IPS DF 6.9 (cell line): ENCODE measurements at regions not wholly inside any gene's neighbourhood (a gene's known extent, or its start where the extent isn't known, plus 50 kb on each side); places are given as distances from the start of the nearest gene placed in this dataset.
"Not testable (repeated sequence)": the region's sequence is repeated elsewhere in the genome, so short reads cannot be mapped to it uniquely, and the experiment has no call there.

ENCODE experiments used
- DNase-seq: peaks from one replicate; pipeline ENCODE4 v3.0.0-alpha.2; 2013; ENCODE audit warnings: low read depth, low spot score
- H3K27ac ChIP-seq: one replicate; pipeline ENCODE4 v1.5.1; 2013; ENCODE audit warnings: low read length, control low read depth
- H3K27me3 ChIP-seq: 2 replicates; pipeline ENCODE4 v1.6.1; 2013; ENCODE audit warnings: mild to moderate bottlenecking, low read length; ENCODE audit not compliant: control insufficient read depth, insufficient read depth
- H3K36me3 ChIP-seq: 2 replicates; pipeline ENCODE4 v1.6.1; 2013; ENCODE audit warnings: low read length; ENCODE audit not compliant: control insufficient read depth, insufficient read depth
- H3K4me1 ChIP-seq: 2 replicates; pipeline ENCODE4 v1.6.1; 2013; ENCODE audit warnings: low read length; ENCODE audit not compliant: control insufficient read depth, insufficient read depth
- H3K4me3 ChIP-seq: 2 replicates; pipeline ENCODE4 v1.5.1; 2013; ENCODE audit warnings: mild to moderate bottlenecking, low read length
- H3K9me3 ChIP-seq: 2 replicates; pipeline ENCODE4 v1.6.1; 2013; ENCODE audit warnings: low read length, inconsistent platforms; ENCODE audit not compliant: control insufficient read depth, insufficient read depth
- WGBS: extraction: QIAGEN DNeasy Blood & Tissue Kit; methylation state at CpG from one replicate; pipeline ENCODE4 v1.1.7; 2013; ENCODE audit warnings: mixed read lengths, missing lambda C conversion rate; ENCODE audit not compliant: insufficient read length, insufficient coverage; 5-methylcytosine and 5-hydroxymethylcytosine counted together

GRCh38 chr11:70892889-70893288 is 359.5 kb downstream of the SHANK2 start:
- H3K27me3 ChIP-seq: no peaks in the 10 kb centered on the region
- DNase-seq: no peak
- WGBS: no CpG with 5 or more reads among the region's 5 CpGs

GRCh38 chr11:70894566-70895365 is 357.6 kb downstream of the SHANK2 start:
- Histone ChIP-seq H3K36me3 (no peaks in the 10 kb centered on the region; the same call in 1 of the 2 replicates), H3K4me1 (0 out of 2 replicates have a peak, but pooled peaks cover 1% of the 10 kb centered on the region), H3K27me3 (no peaks in the 10 kb centered on the region), H3K4me3 (no peak overlapping the region), H3K27ac (no peak overlapping the region), H3K9me3 (no peaks in the 10 kb centered on the region)
- no peak for DNase-seq
- WGBS: no CpG with 5 or more reads among the region's 20 CpGs

More at GRCh38 chr11:70892889-70893288, 359.5 kb downstream of the SHANK2 start:
- Histone ChIP-seq H3K27ac (no peak overlapping the region), H3K36me3 (no peaks in the 10 kb centered on the region; the same call in 1 of the 2 replicates), H3K4me3 (no peak overlapping the region), H3K4me1 (0 out of 2 replicates have a peak, but pooled peaks cover 1% of the 10 kb centered on the region), H3K9me3 (no peaks in the 10 kb centered on the region)

- no peak overlapping the region for H3K27ac ChIP-seq
- H3K27me3 ChIP-seq: no peaks in the 10 kb centered on the region
- H3K36me3 ChIP-seq: no peaks in the 10 kb centered on the region; the same call in 1 of the 2 replicates
- no CpG with 5 or more reads among the region's 11 CpGs for WGBS
- DNase-seq: no peak
- H3K4me3 ChIP-seq: no peak overlapping the region
- H3K4me1 ChIP-seq: 0 out of 2 replicates have a peak, but pooled peaks cover 1% of the 10 kb centered on the region
- no peaks in the 10 kb centered on the region for H3K9me3 ChIP-seq
Observed at GRCh38 chr11:70895366-70895670, 357.1 kb downstream of the SHANK2 start.

- no peaks in the 10 kb centered on the region for H3K27me3 ChIP-seq
- H3K9me3 ChIP-seq: no peaks in the 10 kb centered on the region
- no peaks in the 10 kb centered on the region for H3K4me1 ChIP-seq
- WGBS: no CpG with 5 or more reads among the region's 1 CpG
- DNase-seq: no peak
- H3K36me3 ChIP-seq: no peaks in the 10 kb centered on the region; the same call in 1 of the 2 replicates
- no peak overlapping the region for H3K4me3 ChIP-seq
- no peak overlapping the region for H3K27ac ChIP-seq
Observed at GRCh38 chr11:70897429-70897828, 354.9 kb downstream of the SHANK2 start.

GRCh38 chr11:70899616-70900015 is 352.8 kb downstream of the SHANK2 start:
- no peaks in the 10 kb centered on the region for H3K27me3 ChIP-seq
- no peaks in the 10 kb centered on the region for H3K9me3 ChIP-seq
- DNase-seq: no peak
- H3K4me1 ChIP-seq: no peaks in the 10 kb centered on the region
- no CpG with 5 or more reads among the region's 6 CpGs for WGBS
- H3K27ac ChIP-seq: no peak overlapping the region
- no peaks in the 10 kb centered on the region; the same call in 1 of the 2 replicates for H3K36me3 ChIP-seq
- no peak overlapping the region for H3K4me3 ChIP-seq

- whole genome bisulfite sequencing: no CpG with 5 or more reads among the region's 4 CpGs
- no peaks in the 10 kb centered on the region for H3K27me3 ChIP-seq
- no peak for DNase-seq
- H3K27ac ChIP-seq: no peak overlapping the region
- no peak overlapping the region for H3K4me3 ChIP-seq
- no peaks in the 10 kb centered on the region for H3K4me1 ChIP-seq
- H3K9me3 ChIP-seq: no peaks in the 10 kb centered on the region
- H3K36me3 ChIP-seq: no peaks in the 10 kb centered on the region
Observed at GRCh38 chr11:70900540-70900939, 351.8 kb downstream of the SHANK2 start.

- no CpG with 5 or more reads among the region's 15 CpGs for WGBS
- Histone ChIP-seq H3K27me3 (no peaks in the 10 kb centered on the region), H3K27ac (no peak overlapping the region), H3K9me3 (no peaks in the 10 kb centered on the region), H3K4me3 (no peak overlapping the region), H3K4me1 (no peaks in the 10 kb centered on the region), H3K36me3 (no peaks in the 10 kb centered on the region)
- DNase-seq: no peak
Observed at GRCh38 chr11:70901951-70902521, 350.3 kb downstream of the SHANK2 start.

GRCh38 chr11:70903229-70903628 is 349.1 kb downstream of the SHANK2 start:
- not testable (repeated sequence) for H3K27me3 ChIP-seq, H3K4me1 ChIP-seq, DNase-seq, H3K4me3 ChIP-seq, H3K36me3 ChIP-seq, H3K27ac ChIP-seq, H3K9me3 ChIP-seq
- WGBS: no CpG with 5 or more reads among the region's 8 CpGs

GRCh38 chr11:70906101-70906500 is 346.3 kb downstream of the SHANK2 start:
- no peaks in the 10 kb centered on the region for H3K9me3 ChIP-seq
- no peaks in the 10 kb centered on the region for H3K36me3 ChIP-seq
- H3K27me3 ChIP-seq: no peaks in the 10 kb centered on the region
- no peaks in the 10 kb centered on the region for H3K4me1 ChIP-seq
- H3K27ac ChIP-seq: no peak overlapping the region
- no CpG with 5 or more reads among the region's 12 CpGs for WGBS
- no peak for DNase-seq
- no peak overlapping the region for H3K4me3 ChIP-seq

- no CpG with 5 or more reads among the region's 9 CpGs for WGBS
- no peak overlapping the region for H3K27ac ChIP-seq
- no peaks in the 10 kb centered on the region for H3K27me3 ChIP-seq
- no peak for DNase-seq
- no peaks in the 10 kb centered on the region for H3K4me1 ChIP-seq
- H3K9me3 ChIP-seq: no peaks in the 10 kb centered on the region
- no peaks in the 10 kb centered on the region for H3K36me3 ChIP-seq
- H3K4me3 ChIP-seq: no peak overlapping the region
Observed at GRCh38 chr11:70908223-70908622, 344.2 kb downstream of the SHANK2 start.
